ENCODE measurements at regions not wholly inside any gene's neighbourhood (a gene's known extent, or its start where the extent isn't known, plus 50 kb on each side); places are given as distances from the start of the nearest gene placed in this dataset.

GRCh38 chr15:34691034-34691433 lies 63.8 kb downstream of the GJD2 start:
- Histone ChIP-seq H3K9me3 (peaks cover 0 to 4% (median 0%) of the 10 kb centered on the region in 4 donors), H3K4me1 (no peaks in the 10 kb centered on the region), H3K36me3 (no peaks in the 10 kb centered on the region), H3K27ac (no peak overlapping the region), H3K4me3 (no peak overlapping the region), H3K27me3 (peaks cover 0 to 17% (median 0%) of the 10 kb centered on the region in 3 donors)
- TF ChIP-seq POLR2AphosphoS5 (IDR thresholded peaks at IDR 0.05) (no peak), CTCF (IDR thresholded peaks at IDR 0.05) (no peak), POLR2A (IDR thresholded peaks at IDR 0.05) (no peak), EP300 (IDR thresholded peaks at IDR 0.05) (no peak)
- intact Hi-C loops (cut with DNase I; ENCODE audit: low total_unique reads): no loop called here
- DNase-seq: no peak
- WGBS, 5 donors: 50 to 55% (median 55%) methylated on average over 2 of the region's 2 CpGs

GRCh38 chr15:34688699-34689098 lies 66.1 kb downstream of the GJD2 start:
- peaks cover 0 to 17% (median 0%) of the 10 kb centered on the region in 3 donors for H3K27me3 ChIP-seq

GRCh38 chr15:34684351-34684750 lies 70.4 kb downstream of the GJD2 start:
- TF ChIP-seq POLR2AphosphoS5 (IDR thresholded peaks at IDR 0.05) (no peak), EP300 (IDR thresholded peaks at IDR 0.05) (no peak), POLR2A (IDR thresholded peaks at IDR 0.05) (no peak), CTCF (IDR thresholded peaks at IDR 0.05) (no peak)

More at GRCh38 chr15:34688699-34689098, 66.1 kb downstream of the GJD2 start:
- intact Hi-C loops (cut with DNase I; ENCODE audit: low total_unique reads): no loop called here
- no peaks in the 10 kb centered on the region for H3K4me1 ChIP-seq
- peaks cover 0 to 4% (median 0%) of the 10 kb centered on the region in 4 donors for H3K9me3 ChIP-seq
- H3K4me3 ChIP-seq: no peak overlapping the region
- no peak overlapping the region for H3K27ac ChIP-seq
- TF ChIP-seq EP300 (IDR thresholded peaks at IDR 0.05) (no peak), CTCF (IDR thresholded peaks at IDR 0.05) (no peak), POLR2A (IDR thresholded peaks at IDR 0.05) (no peak), POLR2AphosphoS5 (IDR thresholded peaks at IDR 0.05) (no peak)
- 31 to 77% (median 51%) methylated on average over 2 of the region's 2 CpGs for WGBS, 5 donors
- H3K36me3 ChIP-seq: no peaks in the 10 kb centered on the region
- DNase-seq: no peak

DNA sequence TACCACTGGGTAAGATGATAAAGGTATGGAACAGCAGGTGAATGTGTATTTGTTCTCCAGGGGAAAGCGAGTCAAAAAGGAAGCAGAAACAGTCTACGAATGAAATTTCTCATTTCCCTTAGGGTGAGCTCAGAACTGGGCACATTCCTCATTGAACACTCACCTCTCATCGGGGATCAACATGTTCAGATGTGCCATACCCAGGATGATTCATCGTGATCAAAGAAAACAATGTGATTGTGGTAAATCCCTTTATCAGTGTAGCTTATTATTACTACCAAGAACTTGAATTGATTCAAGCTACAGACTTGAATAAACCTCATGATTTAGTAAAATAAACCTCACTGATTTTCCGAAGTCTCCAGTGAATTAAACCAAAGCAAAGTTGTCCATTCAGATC lies 72.1 kb downstream of the GJD2 start:
- H3K9me3 ChIP-seq: no peaks in the 10 kb centered on the region
- TF ChIP-seq CTCF (IDR thresholded peaks at IDR 0.05) (no peak), POLR2A (IDR thresholded peaks at IDR 0.05) (no peak), POLR2AphosphoS5 (IDR thresholded peaks at IDR 0.05) (no peak), EP300 (IDR thresholded peaks at IDR 0.05) (no peak)
- WGBS, 5 donors: 81 to 82% (median 81%) methylated on average over 5 of the region's 5 CpGs
- no peaks in the 10 kb centered on the region for H3K36me3 ChIP-seq
- DNase-seq: no peak
- H3K27me3 ChIP-seq: peaks cover 0 to 6% (median 0%) of the 10 kb centered on the region in 3 donors
- no peak overlapping the region for H3K4me3 ChIP-seq
- no peak overlapping the region for H3K27ac ChIP-seq
- intact Hi-C loops (cut with DNase I; ENCODE audit: low total_unique reads): no loop called here
- no peaks in the 10 kb centered on the region for H3K4me1 ChIP-seq

More at GRCh38 chr15:34684351-34684750, 70.4 kb downstream of the GJD2 start:
- Histone ChIP-seq H3K4me1 (no peaks in the 10 kb centered on the region), H3K4me3 (no peak overlapping the region), H3K9me3 (peaks cover 0 to 4% (median 0%) of the 10 kb centered on the region in 4 donors), H3K27ac (no peak overlapping the region), H3K27me3 (peaks cover 0 to 6% (median 0%) of the 10 kb centered on the region in 3 donors), H3K36me3 (no peaks in the 10 kb centered on the region)
- WGBS, 5 donors: 74 to 85% (median 79%) methylated on average over 2 of the region's 2 CpGs
- DNase-seq: no peak
- intact Hi-C loops (cut with DNase I; ENCODE audit: low total_unique reads): no loop called here
